A673 (cell line): ENCODE measurements at regions not wholly inside any gene's neighbourhood (a gene's known extent, or its start where the extent isn't known, plus 50 kb on each side); places are given as distances from the start of the nearest gene placed in this dataset.

Source experiments
- CTCF ChIP-seq: fragments of 300-800, 200-600 bp; sonication (generic); conservative IDR thresholded peaks from 2 replicates; pipeline ENCODE4 v1.5.1; 2017; ENCODE audit warnings: low read depth, mild to moderate bottlenecking, antibody characterized with exemption, low read length, moderate library complexity, mixed read lengths
- EZH2 ChIP-seq: fragments of 200-600 bp; sonication (generic); IDR thresholded peaks from 2 replicates; pipeline ENCODE4 v1.6.1; 2017; ENCODE audit warnings: borderline replicate concordance, low read depth, mild to moderate bottlenecking, mixed read lengths, antibody characterized with exemption, low read length; ENCODE audit not compliant: poor library complexity, severe bottlenecking

- TF ChIP-seq CTCF (no peak), EZH2 (no peak)
Observed at GRCh38 chr5:17816505-17816904, 182.2 kb downstream of the TAF11L14 start.
